ENCODE measurements at regions not wholly inside any gene's neighbourhood (a gene's known extent, or its start where the extent isn't known, plus 50 kb on each side); places are given as distances from the start of the nearest gene placed in this dataset.
"Not testable (repeated sequence)": the region's sequence is repeated elsewhere in the genome, so short reads cannot be mapped to it uniquely, and the experiment has no call there.

DNA sequence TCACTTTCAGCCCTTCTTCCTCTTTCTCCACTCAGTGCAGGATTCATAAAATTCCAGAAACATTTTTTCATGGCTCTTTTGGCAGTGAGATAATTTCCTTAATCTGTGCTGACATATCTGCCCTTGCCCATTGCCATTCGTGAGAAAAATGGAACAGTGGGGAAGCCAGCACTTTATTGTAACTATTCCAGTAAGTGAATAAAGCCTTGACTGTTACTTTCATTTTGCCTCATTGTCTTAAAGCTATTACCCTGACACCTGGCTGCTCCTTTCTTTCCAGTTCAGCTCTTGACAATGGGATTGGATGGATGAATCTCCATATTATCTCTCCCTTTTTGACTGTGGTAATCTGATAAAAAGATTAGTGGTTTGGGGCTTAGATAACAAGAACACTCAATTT is 1068.1 kb upstream of the PCDH20 start:
- H3K9me3 ChIP-seq (replicated peaks in 1 of 11), result no peaks in the 10 kb centered on the region
- H3K36me3 ChIP-seq, result no peaks in the 10 kb centered on the region
- no peaks in the 10 kb centered on the region for H3K4me1 ChIP-seq
- no peak overlapping the region for H3K27ac ChIP-seq
- H4K20me1 ChIP-seq, result no peaks in the 10 kb centered on the region
- no peak for TF ChIP-seq Cebpa-rat (IDR thresholded peaks at IDR 0.05)
- H3K27me3 ChIP-seq, result no peaks in the 10 kb centered on the region
- H3K4me3 ChIP-seq, result no peak overlapping the region
- no peak overlapping the region for H3K9ac ChIP-seq
- H3K4me2 ChIP-seq, result no peak overlapping the region

DNA sequence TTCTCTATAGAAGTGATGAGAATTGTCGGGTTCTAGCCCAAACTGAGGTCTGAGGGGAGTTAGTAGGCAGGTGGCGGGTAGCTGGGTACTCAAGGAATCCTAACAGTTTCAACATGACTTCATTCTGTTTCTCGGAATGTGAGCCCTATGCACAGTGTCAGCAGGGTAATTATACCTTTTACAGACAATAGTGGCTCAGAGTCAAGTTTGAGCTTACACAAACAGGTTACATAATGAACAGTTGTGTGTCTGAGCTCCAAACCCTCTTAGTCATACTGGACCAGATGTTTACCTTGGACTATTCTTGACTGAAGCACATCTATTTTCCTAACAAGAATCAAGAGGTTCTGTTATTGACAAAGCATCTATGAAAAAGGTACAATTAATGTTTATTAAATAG is 1066.7 kb upstream of the PCDH20 start:
- no peaks in the 10 kb centered on the region for H4K20me1 ChIP-seq
- no peak overlapping the region for H3K4me2 ChIP-seq
- TF ChIP-seq Cebpa-rat (IDR thresholded peaks at IDR 0.05), result no peak
- no peak overlapping the region for H3K9ac ChIP-seq
- no peak overlapping the region for H3K4me3 ChIP-seq
- H3K27me3 ChIP-seq, result no peaks in the 10 kb centered on the region
- no peak overlapping the region for H3K27ac ChIP-seq
- H3K4me1 ChIP-seq, result no peaks in the 10 kb centered on the region
- no peaks in the 10 kb centered on the region for H3K9me3 ChIP-seq (replicated peaks in 1 of 11)
- H3K36me3 ChIP-seq, result no peaks in the 10 kb centered on the region

DNA sequence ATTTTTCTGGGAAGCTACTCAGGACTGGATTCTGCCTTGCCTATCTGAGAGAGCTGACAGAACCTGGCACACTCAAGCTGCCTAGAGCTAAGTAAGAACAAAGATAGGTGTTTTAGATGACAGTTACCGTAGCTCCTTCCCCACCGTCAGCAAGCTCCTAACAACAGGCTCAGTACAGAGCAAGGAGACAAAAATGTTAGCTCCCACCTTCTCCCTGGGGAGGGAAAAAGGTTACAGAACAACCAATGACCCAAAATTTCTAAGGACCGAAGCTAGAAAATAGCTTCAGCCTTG is 1058.2 kb upstream of the PCDH20 start:
- H3K9ac ChIP-seq, result no peak overlapping the region
- no peak overlapping the region for H3K4me2 ChIP-seq
- H3K36me3 ChIP-seq, result no peaks in the 10 kb centered on the region
- no peak overlapping the region for H3K27ac ChIP-seq
- no peaks in the 10 kb centered on the region for H4K20me1 ChIP-seq
- no peaks in the 10 kb centered on the region for H3K27me3 ChIP-seq
- no peak for TF ChIP-seq Cebpa-rat (IDR thresholded peaks at IDR 0.05)
- no peak overlapping the region for H3K4me3 ChIP-seq
- no peaks in the 10 kb centered on the region for H3K4me1 ChIP-seq
- no peaks in the 10 kb centered on the region for H3K9me3 ChIP-seq (replicated peaks in 1 of 11)

DNA sequence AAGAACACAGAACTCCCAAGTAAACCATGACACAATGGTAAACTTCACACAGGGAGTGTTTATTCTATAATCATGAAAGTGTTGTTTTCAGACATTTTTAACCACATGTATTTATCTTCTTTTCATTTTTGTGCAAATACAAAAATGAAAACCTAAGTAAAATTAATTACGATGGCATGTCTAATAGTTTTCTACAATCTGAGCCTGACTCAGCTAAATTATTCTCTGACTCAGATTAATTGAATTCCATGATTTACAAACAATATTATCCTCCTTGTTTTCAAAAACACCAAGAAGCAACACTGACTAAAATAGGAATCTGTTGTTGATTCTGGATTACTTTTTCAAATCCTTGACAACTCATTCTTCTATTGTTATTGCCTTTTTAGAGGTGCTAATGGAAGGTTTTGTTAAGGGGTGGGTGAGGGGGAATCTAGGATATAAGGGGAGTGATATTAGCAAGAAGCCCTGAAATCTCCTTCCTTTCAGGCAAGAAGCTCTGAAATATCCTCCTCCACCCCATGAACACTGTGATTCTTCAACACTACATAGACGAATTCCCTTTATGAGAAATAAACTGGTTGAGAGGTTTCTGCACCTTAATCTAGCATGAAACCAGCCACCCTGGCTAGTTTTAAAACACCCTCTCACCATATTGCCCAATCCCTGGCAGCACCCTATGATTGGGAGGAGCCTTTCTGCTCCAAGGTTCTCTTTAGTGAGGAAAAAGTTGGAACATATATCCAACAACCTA is 1057.7 kb upstream of the PCDH20 start:
- no peak for TF ChIP-seq Cebpa-rat (IDR thresholded peaks at IDR 0.05)
- Histone ChIP-seq H3K9ac (no peak overlapping the region), H3K9me3 (replicated peaks in 1 of 11) (no peaks in the 10 kb centered on the region)

DNA sequence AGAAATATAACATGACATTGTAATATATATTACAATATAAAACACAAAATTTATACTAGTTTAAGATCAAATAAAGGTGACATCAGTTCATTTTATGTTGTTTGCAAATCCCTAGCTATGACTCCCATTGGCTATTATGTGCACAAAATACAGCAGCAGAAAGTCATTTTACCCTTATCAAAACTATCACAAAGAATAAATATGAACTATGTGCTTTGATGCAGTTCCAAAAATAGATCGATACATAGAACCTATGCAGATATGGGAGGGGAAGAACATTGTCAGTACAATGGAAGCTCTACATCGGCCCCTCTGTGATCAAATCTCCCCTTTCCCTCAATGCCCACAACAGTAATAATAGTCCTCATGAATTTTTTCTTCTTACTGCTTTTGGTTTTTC is 1038.1 kb upstream of the PCDH20 start:
- no peak for TF ChIP-seq Cebpa-rat (IDR thresholded peaks at IDR 0.05)
- H3K9ac ChIP-seq, result no peak overlapping the region
- H4K20me1 ChIP-seq, result no peaks in the 10 kb centered on the region
- H3K36me3 ChIP-seq, result no peaks in the 10 kb centered on the region
- no peaks in the 10 kb centered on the region for H3K27me3 ChIP-seq
- H3K4me2 ChIP-seq, result no peak overlapping the region
- H3K27ac ChIP-seq, result no peak overlapping the region
- no peak overlapping the region for H3K4me3 ChIP-seq
- no peaks in the 10 kb centered on the region for H3K9me3 ChIP-seq (replicated peaks in 1 of 11)
- no peaks in the 10 kb centered on the region for H3K4me1 ChIP-seq

More for the DNA sequence above, 1057.7 kb upstream of the PCDH20 start:
- H3K4me3 ChIP-seq, result no peak overlapping the region
- no peaks in the 10 kb centered on the region for H4K20me1 ChIP-seq
- no peak overlapping the region for H3K4me2 ChIP-seq
- no peaks in the 10 kb centered on the region for H3K27me3 ChIP-seq
- no peaks in the 10 kb centered on the region for H3K4me1 ChIP-seq
- no peaks in the 10 kb centered on the region for H3K36me3 ChIP-seq
- no peak overlapping the region for H3K27ac ChIP-seq

DNA sequence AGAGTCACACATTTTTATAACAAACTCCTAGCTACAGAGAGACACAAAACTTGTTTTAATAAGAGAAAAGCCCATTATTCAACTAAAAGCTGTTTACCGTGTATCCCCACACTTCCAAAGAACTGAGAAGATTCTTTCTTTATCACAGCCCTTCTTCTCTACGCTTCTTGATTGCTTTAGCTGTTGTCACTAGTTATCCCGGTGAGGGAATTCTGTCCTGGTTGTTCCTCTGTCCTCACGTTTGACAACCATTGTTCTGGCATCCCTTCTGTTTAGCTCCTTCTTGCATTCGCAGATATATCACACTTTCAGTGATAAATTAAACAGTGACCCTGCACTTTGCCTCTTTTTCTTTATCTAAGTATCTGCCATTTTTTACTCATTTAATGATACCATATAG is 1035.1 kb upstream of the PCDH20 start:
- no peaks in the 10 kb centered on the region for H4K20me1 ChIP-seq
- no peak overlapping the region for H3K4me3 ChIP-seq
- H3K9ac ChIP-seq, result no peak overlapping the region
- no peaks in the 10 kb centered on the region for H3K27me3 ChIP-seq
- H3K36me3 ChIP-seq, result no peaks in the 10 kb centered on the region
- H3K9me3 ChIP-seq (replicated peaks in 1 of 11), result peaks cover 10 to 24% (median 17%) of the 10 kb centered on the region in 11 experiments; a peak in 20 of 22 replicates
- H3K4me1 ChIP-seq, result no peaks in the 10 kb centered on the region
- H3K27ac ChIP-seq, result no peak overlapping the region
- TF ChIP-seq Cebpa-rat (IDR thresholded peaks at IDR 0.05), result no peak
- no peak overlapping the region for H3K4me2 ChIP-seq

DNA sequence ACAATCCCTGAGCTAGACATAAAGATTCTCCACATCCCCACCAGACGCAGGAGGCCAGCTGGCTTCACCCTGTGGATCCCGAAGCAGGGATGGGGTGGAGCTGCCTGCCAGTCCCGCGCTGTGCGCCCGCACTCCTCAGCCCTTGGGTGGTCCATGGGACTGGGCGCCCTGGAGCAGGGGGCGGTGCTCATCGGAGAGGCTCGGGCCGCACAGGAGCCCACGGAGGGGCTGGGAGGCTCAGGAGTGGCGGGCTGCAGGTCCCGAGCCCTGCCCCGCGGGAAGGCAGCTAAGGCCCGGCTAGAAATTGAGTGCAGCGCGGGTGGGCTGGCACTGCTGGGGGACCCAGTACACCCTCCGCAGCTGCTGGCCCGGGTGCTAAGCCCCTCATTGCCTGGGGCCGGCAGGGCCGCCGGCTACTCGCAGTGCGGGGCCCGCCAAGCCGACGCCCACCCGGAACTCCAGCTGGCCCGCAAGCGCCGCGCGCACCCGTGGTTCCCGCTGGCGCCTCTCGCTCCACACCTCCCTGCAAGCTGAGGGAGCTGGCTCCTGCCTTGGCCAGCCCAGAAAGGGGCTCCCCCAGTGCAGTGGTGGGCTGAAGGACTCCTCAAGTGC is 1032.2 kb upstream of the PCDH20 start:
- H3K4me2 ChIP-seq, H3K36me3 ChIP-seq, H3K27me3 ChIP-seq, H3K27ac ChIP-seq, H3K9ac ChIP-seq, H4K20me1 ChIP-seq, H3K4me1 ChIP-seq, H3K4me3 ChIP-seq: not testable (repeated sequence)
- peaks cover 10 to 24% (median 17%) of the 10 kb centered on the region in 11 experiments; a peak in 20 of 22 replicates for H3K9me3 ChIP-seq (replicated peaks in 1 of 11)

DNA sequence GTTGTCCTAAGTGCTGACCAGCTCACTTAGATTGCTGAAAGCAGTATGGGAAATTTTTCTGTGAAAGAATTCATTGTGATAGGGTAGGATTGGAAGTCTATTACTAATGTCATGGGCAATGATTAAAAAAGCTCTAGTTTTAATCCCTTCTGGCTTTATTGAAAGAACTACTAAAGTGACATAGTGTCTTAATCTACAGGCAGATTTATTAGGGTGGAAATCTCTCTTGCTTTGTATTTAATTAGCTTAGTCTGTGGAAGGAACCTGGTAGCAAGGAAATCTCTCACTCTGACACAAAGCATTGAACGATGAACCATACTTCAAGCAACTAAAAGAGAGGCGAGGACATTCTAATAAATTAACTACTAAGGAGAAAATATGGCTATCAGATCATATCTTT is 1029.2 kb upstream of the PCDH20 start:
- Histone ChIP-seq H3K9ac (no peak overlapping the region), H3K9me3 (replicated peaks in 1 of 11) (peaks cover 10 to 24% (median 17%) of the 10 kb centered on the region in 11 experiments; a peak in 20 of 22 replicates), H3K27me3 (no peaks in the 10 kb centered on the region), H3K4me3 (no peak overlapping the region), H4K20me1 (no peaks in the 10 kb centered on the region), H3K4me1 (no peaks in the 10 kb centered on the region), H3K27ac (no peak overlapping the region), H3K4me2 (no peak overlapping the region), H3K36me3 (no peaks in the 10 kb centered on the region)
- no peak for TF ChIP-seq Cebpa-rat (IDR thresholded peaks at IDR 0.05)

DNA sequence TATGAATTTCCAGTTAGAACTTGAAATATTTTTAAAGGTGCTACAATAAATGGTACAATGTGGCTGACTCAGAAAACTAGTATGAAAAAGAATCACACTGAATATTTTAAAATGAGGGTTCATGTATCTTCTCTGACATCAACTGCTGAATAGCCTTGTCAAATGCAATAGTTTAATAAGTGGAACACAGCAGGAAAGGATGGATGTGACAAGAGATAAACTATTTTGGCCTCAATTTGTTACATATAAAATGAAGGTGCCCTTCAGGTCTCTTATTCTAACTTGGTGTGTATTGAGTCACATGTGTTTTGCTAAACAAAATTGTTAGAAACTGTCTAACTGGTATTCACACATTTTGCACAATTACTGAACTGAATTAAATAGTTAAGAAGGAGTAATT is 1018.4 kb upstream of the PCDH20 start:
- H3K9me3 ChIP-seq (replicated peaks in 1 of 11), result no peaks in the 10 kb centered on the region
- H3K9ac ChIP-seq, result no peak overlapping the region
- H4K20me1 ChIP-seq, result no peaks in the 10 kb centered on the region
- no peak overlapping the region for H3K27ac ChIP-seq
- H3K4me2 ChIP-seq, result no peak overlapping the region
- no peaks in the 10 kb centered on the region for H3K4me1 ChIP-seq
- TF ChIP-seq Cebpa-rat (IDR thresholded peaks at IDR 0.05), result no peak
- no peaks in the 10 kb centered on the region for H3K36me3 ChIP-seq
- no peak overlapping the region for H3K4me3 ChIP-seq
- H3K27me3 ChIP-seq, result no peaks in the 10 kb centered on the region

DNA sequence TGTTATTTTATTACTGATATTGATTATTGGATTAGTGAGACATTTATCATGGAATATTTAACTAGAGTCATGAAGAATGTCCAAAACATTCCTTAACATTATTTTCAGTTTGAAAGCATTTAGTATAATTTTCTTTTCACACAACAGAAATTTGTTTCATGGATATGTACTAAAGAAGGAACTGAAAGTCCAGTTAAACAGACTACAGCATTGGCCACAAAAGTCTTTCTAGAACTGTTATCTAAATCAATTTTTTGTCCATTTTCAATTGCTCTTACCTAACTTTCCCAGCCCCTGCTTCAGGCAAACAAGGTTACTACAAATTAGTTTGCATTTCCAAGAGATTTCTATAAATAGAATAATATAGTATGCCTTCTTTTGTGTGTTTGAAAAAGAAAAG is 1018.0 kb upstream of the PCDH20 start:
- Histone ChIP-seq H3K4me2 (no peak overlapping the region), H3K27me3 (no peaks in the 10 kb centered on the region), H3K9me3 (replicated peaks in 1 of 11) (no peaks in the 10 kb centered on the region), H3K4me1 (no peaks in the 10 kb centered on the region), H4K20me1 (no peaks in the 10 kb centered on the region), H3K36me3 (no peaks in the 10 kb centered on the region), H3K9ac (no peak overlapping the region), H3K4me3 (no peak overlapping the region), H3K27ac (no peak overlapping the region)
- no peak for TF ChIP-seq Cebpa-rat (IDR thresholded peaks at IDR 0.05)
